Fibroblast of lung (primary cell): ENCODE measurements at regions not wholly inside any gene's neighbourhood (a gene's known extent, or its start where the extent isn't known, plus 50 kb on each side); places are given as distances from the start of the nearest gene placed in this dataset.

Experiments
- DNase-seq, 2 donors: peaks; one replicate each; pipeline versions ENCODE4 v3.0.0 to v3.0.0-alpha.2; 2010; ENCODE audit warnings: low read depth in 2 of 2
- H2AFZ ChIP-seq: 2 replicates; pipeline ENCODE4 v1.5.1; 2012; ENCODE audit warnings: low read length, control low read depth, inconsistent platforms
- H3K27ac ChIP-seq: 2 replicates; pipeline ENCODE4 v1.5.1; 2011; ENCODE audit warnings: low read length, control low read depth; ENCODE audit not compliant: insufficient read depth
- H3K27me3 ChIP-seq: 2 replicates; pipeline ENCODE4 v1.5.1; 2011; ENCODE audit warnings: mild to moderate bottlenecking, low read length; ENCODE audit not compliant: control insufficient read depth, insufficient read depth
- H3K36me3 ChIP-seq: 2 replicates; pipeline ENCODE4 v1.5.1; 2011; ENCODE audit warnings: low read length; ENCODE audit not compliant: control insufficient read depth, insufficient read depth
- H3K4me1 ChIP-seq: 2 replicates; pipeline ENCODE4 v1.5.1; 2011; ENCODE audit warnings: low read length; ENCODE audit not compliant: control insufficient read depth, insufficient read depth; ENCODE audit errors: extremely low read depth
- H3K4me2 ChIP-seq: 2 replicates; pipeline ENCODE4 v1.5.1; 2011; ENCODE audit warnings: low read length, control low read depth; ENCODE audit not compliant: insufficient read depth; ENCODE audit errors: extremely low read depth
- H3K4me3 ChIP-seq, 4 experiments: fragments of 200-600 bp in 1 of 4; sonication (generic) in 1 of 4; replicated peaks in 1 of 4; 2 replicates each; pipeline ENCODE4 v1.5.1; 2011 to 2016; ENCODE audit warnings: low read length in 4 of 4, low read depth in 3 of 4, mild to moderate bottlenecking in 3 of 4, control low read depth in 2 of 4, inconsistent platforms in 1 of 4, mixed read lengths in 1 of 4; ENCODE audit not compliant: insufficient read depth in 1 of 4; ENCODE audit errors: control extremely low read depth in 1 of 4
- H3K79me2 ChIP-seq: 2 replicates; pipeline ENCODE4 v1.5.1; 2012; ENCODE audit warnings: mild to moderate bottlenecking, low read length, inconsistent platforms; ENCODE audit not compliant: control insufficient read depth, insufficient read depth
- H3K9ac ChIP-seq: 2 replicates; pipeline ENCODE4 v1.5.1; 2011; ENCODE audit warnings: mild to moderate bottlenecking, low read length, control low read depth; ENCODE audit not compliant: insufficient read depth
- H3K9me3 ChIP-seq: 2 replicates; pipeline ENCODE4 v1.5.1; 2012; ENCODE audit warnings: low read depth, low read length; ENCODE audit not compliant: control insufficient read depth, insufficient read depth
- H4K20me1 ChIP-seq: 2 replicates; pipeline ENCODE4 v1.5.1; 2011; ENCODE audit warnings: low read length; ENCODE audit not compliant: control insufficient read depth, insufficient read depth; ENCODE audit errors: extremely low read depth
- EZH2 ChIP-seq: IDR thresholded peaks from 2 replicates; pipeline ENCODE4 v1.5.1; 2012; ENCODE audit warnings: low read length, control low read depth, mild to moderate bottlenecking; ENCODE audit errors: missing control alignments
- TF ChIP-seq, protein P1 (sequence below), 2 donors: IDR thresholded peaks in 1 of 2; conservative IDR thresholded peaks in 1 of 2; 1 replicate in 1 of 2; 2 replicates in 1 of 2; pipeline ENCODE4 v1.5.1; 2011 to 2012; ENCODE audit warnings: low read length in 2 of 2, control low read depth in 1 of 2, inconsistent platforms in 1 of 2, low read depth in 1 of 2, mild to moderate bottlenecking in 1 of 2

DNA sequence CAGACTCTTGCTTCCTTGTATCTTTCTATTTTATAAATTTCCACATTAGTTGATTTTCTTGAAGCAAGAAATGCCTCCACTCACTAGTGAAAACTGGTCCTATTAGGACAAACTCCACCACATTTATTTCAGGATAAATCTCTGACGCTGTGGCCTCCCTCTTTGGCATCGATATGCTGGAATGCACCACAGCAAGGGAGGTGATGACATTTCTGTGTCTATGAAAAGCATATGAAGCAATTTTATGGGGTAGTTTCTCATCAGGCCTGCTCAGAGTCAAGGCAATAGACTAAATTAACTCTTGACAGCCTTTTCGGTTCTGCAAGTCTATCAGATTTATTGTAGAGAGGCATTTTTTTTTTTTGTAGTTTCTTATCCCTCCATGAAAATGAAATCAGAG lies 304.4 kb downstream of the ZEB1 start:
- Histone ChIP-seq H3K4me1 (peaks cover 25% of the 10 kb centered on the region), H3K4me2 (no peak overlapping the region), H3K79me2 (no peaks in the 10 kb centered on the region), H2AFZ (no peak overlapping the region), H3K36me3 (no peaks in the 10 kb centered on the region), H3K4me3 (no peak overlapping the region), H3K9me3 (no peaks in the 10 kb centered on the region), H3K27ac (no peak overlapping the region), H4K20me1 (no peaks in the 10 kb centered on the region), H3K27me3 (no peaks in the 10 kb centered on the region), H3K9ac (no peak overlapping the region)
- peak in 1 of 2 donors; percentile 71 for DNase-seq
- TF ChIP-seq EZH2, result no peak
- TF ChIP-seq, protein P1, sequence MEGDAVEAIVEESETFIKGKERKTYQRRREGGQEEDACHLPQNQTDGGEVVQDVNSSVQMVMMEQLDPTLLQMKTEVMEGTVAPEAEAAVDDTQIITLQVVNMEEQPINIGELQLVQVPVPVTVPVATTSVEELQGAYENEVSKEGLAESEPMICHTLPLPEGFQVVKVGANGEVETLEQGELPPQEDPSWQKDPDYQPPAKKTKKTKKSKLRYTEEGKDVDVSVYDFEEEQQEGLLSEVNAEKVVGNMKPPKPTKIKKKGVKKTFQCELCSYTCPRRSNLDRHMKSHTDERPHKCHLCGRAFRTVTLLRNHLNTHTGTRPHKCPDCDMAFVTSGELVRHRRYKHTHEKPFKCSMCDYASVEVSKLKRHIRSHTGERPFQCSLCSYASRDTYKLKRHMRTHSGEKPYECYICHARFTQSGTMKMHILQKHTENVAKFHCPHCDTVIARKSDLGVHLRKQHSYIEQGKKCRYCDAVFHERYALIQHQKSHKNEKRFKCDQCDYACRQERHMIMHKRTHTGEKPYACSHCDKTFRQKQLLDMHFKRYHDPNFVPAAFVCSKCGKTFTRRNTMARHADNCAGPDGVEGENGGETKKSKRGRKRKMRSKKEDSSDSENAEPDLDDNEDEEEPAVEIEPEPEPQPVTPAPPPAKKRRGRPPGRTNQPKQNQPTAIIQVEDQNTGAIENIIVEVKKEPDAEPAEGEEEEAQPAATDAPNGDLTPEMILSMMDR (conservative IDR thresholded peaks at IDR 0.05 in 1 of 2, IDR thresholded peaks at IDR 0.05 in 1 of 2; ENCODE audit: low read depth in 1 of 2, low read length in 2 of 2), result no peak

- no peak overlapping the region for H3K27ac ChIP-seq
- H3K4me2 ChIP-seq, result no peak overlapping the region
- H4K20me1 ChIP-seq, result no peaks in the 10 kb centered on the region
- H2AFZ ChIP-seq, result no peak overlapping the region
- H3K9ac ChIP-seq, result no peak overlapping the region
- peaks cover 30% of the 10 kb centered on the region for H3K4me1 ChIP-seq
- no peak overlapping the region for H3K4me3 ChIP-seq
- DNase-seq, result peak; percentile 68 to 85
- TF ChIP-seq, protein P1 (conservative IDR thresholded peaks at IDR 0.05 in 1 of 2, IDR thresholded peaks at IDR 0.05 in 1 of 2; ENCODE audit: low read depth in 1 of 2, low read length in 2 of 2), result peak; percentile 40 to 59
- TF ChIP-seq EZH2, result no peak
- no peaks in the 10 kb centered on the region for H3K9me3 ChIP-seq
- no peaks in the 10 kb centered on the region for H3K27me3 ChIP-seq
- H3K36me3 ChIP-seq, result no peaks in the 10 kb centered on the region
- no peaks in the 10 kb centered on the region for H3K79me2 ChIP-seq
These were observed 304.0 kb downstream of the ZEB1 start for GRCh38 chr10:31622978-31623377.

GRCh38 chr10:31621733-31622132 lies 302.7 kb downstream of the ZEB1 start:
- no peak overlapping the region for H3K9ac ChIP-seq
- TF ChIP-seq EZH2, result no peak
- TF ChIP-seq, protein P1 (conservative IDR thresholded peaks at IDR 0.05 in 1 of 2, IDR thresholded peaks at IDR 0.05 in 1 of 2; ENCODE audit: low read depth in 1 of 2, low read length in 2 of 2), result no peak

More at GRCh38 chr10:31621733-31622132, 302.7 kb downstream of the ZEB1 start:
- Histone ChIP-seq H3K27me3 (no peaks in the 10 kb centered on the region), H3K9me3 (no peaks in the 10 kb centered on the region), H4K20me1 (no peaks in the 10 kb centered on the region), H3K79me2 (no peaks in the 10 kb centered on the region), H3K4me3 (no peak overlapping the region), H3K27ac (no peak overlapping the region), H3K36me3 (no peaks in the 10 kb centered on the region), H3K4me2 (no peak overlapping the region), H2AFZ (no peak overlapping the region), H3K4me1 (peaks cover 32% of the 10 kb centered on the region)
- DNase-seq, result no peak
